ENCODE measurements at regions not wholly inside any gene's neighbourhood (a gene's known extent, or its start where the extent isn't known, plus 50 kb on each side); places are given as distances from the start of the nearest gene placed in this dataset.
"Not testable (repeated sequence)": the region's sequence is repeated elsewhere in the genome, so short reads cannot be mapped to it uniquely, and the experiment has no call there.

- no peak for DNase-seq
Observed at GRCh38 chr20:52004715-52005114, 186.9 kb downstream of the ZFP64 start.

- no peak for DNase-seq
Observed at GRCh38 chr20:52004018-52004417, 187.6 kb downstream of the ZFP64 start.

GRCh38 chr20:52003415-52003814, 188.2 kb downstream of the ZFP64 start:
- no peak for DNase-seq

- DNase-seq: no peak
Observed at GRCh38 chr20:52001999-52002666, 189.4 kb downstream of the ZFP64 start.

- not testable (repeated sequence) for DNase-seq
Observed at GRCh38 chr20:51997281-51997936, 194.2 kb downstream of the ZFP64 start.

GRCh38 chr20:51995551-51995951, 193.2 kb upstream of the SALL4 start:
- DNase-seq: no peak

GRCh38 chr20:51994751-51995417, 192.6 kb upstream of the SALL4 start:
- DNase-seq: no peak

GRCh38 chr20:51987812-51988211, 185.5 kb upstream of the SALL4 start:
- DNase-seq: no peak

- DNase-seq: no peak
Observed at GRCh38 chr20:51985013-51985415, 182.7 kb upstream of the SALL4 start.

GRCh38 chr20:51980277-51980676, 178.0 kb upstream of the SALL4 start:
- no peak for DNase-seq

- DNase-seq: no peak
Observed at GRCh38 chr20:51979226-51979625, 176.9 kb upstream of the SALL4 start.

GRCh38 chr20:51978070-51978501, 175.8 kb upstream of the SALL4 start:
- DNase-seq: no peak

- no peak for DNase-seq
Observed at GRCh38 chr20:51972056-51972455, 169.7 kb upstream of the SALL4 start.

GRCh38 chr20:51970858-51971257, 168.5 kb upstream of the SALL4 start:
- no peak for DNase-seq

- no peak for DNase-seq
Observed at GRCh38 chr20:51969191-51969590, 166.9 kb upstream of the SALL4 start.

GRCh38 chr20:51968151-51968550, 165.8 kb upstream of the SALL4 start:
- no peak for DNase-seq

GRCh38 chr20:51966296-51966971, 164.1 kb upstream of the SALL4 start:
- DNase-seq: no peak

GRCh38 chr20:51961964-51962761, 159.8 kb upstream of the SALL4 start:
- no peak for DNase-seq

GRCh38 chr20:51960047-51960675, 157.8 kb upstream of the SALL4 start:
- DNase-seq: no peak

GRCh38 chr20:51959066-51959542, 156.8 kb upstream of the SALL4 start:
- DNase-seq: no peak

- DNase-seq: no peak
Observed at GRCh38 chr20:51958099-51959065, 156.1 kb upstream of the SALL4 start.
